BE2C (cell line): ENCODE measurements at regions not wholly inside any gene's neighbourhood (a gene's known extent, or its start where the extent isn't known, plus 50 kb on each side); places are given as distances from the start of the nearest gene placed in this dataset.

Experiments
- DNase-seq: peaks from one replicate; pipeline ENCODE4 v3.0.0-alpha.2; 2020
- H3K27me3 ChIP-seq: fragments of 250-450 bp; sonication (Bioruptor Pico); 2 replicates; pipeline ENCODE4 v1.5.1; 2020; ENCODE audit warnings: mild to moderate bottlenecking
- H3K36me3 ChIP-seq: fragments of 250-450 bp; sonication (Bioruptor Pico); 2 replicates; pipeline ENCODE4 v1.5.1; 2020; ENCODE audit warnings: mild to moderate bottlenecking
- H3K4me1 ChIP-seq: fragments of 250-450 bp; sonication (Bioruptor Pico); 2 replicates; pipeline ENCODE4 v1.5.1; 2020
- H3K4me3 ChIP-seq: 2 replicates; pipeline ENCODE4 v1.5.1; 2011; ENCODE audit warnings: low read depth, low read length
- H3K9me3 ChIP-seq: fragments of 250-450 bp; sonication (Bioruptor Pico); 2 replicates; pipeline ENCODE4 v1.5.1; 2020
- TF ChIP-seq, protein P1 (sequence below): IDR thresholded peaks from 2 replicates; pipeline ENCODE4 v1.5.1; 2012; ENCODE audit warnings: mild to moderate bottlenecking, low read depth, low read length

DNA sequence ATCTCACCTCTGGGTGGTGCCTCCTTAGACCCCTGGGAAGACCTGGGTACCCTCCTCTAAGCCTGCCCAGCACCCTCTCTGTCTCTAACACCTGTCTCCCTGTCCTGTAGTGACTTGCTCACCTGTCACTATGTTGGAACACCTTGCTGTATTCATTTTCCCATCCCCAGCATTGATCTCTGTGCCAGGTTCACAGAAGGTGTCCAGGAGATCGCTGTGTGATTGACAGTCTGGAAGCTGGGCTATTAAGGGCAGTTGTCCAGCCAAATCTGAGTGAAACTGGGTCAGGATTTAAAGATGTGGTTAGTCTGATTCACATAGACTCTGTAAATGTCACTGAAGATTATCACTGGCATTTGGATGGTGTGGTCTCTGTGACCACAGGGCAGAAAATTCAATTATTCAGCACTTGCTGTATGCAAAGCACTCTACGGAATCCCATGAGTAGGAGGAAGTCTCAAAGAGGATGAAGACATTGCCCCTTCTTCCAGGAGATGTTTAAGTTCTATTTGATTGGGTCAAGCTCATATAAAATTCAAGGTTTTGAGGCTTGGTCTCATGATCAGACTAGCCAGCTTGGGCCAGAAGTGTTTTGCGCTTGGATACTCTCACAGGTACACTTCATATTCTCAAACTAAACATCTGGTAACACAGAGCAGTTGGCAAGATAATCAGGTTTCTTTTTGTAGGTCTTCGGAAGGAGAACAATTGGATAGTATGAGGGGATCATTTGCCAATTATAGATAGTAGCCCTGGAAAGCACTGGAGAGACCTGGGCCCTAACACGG is 57.8 kb upstream of the TAGAP start:
- H3K27me3 ChIP-seq: no peaks in the 10 kb centered on the region
- no peak for DNase-seq
- H3K4me1 ChIP-seq: peaks cover 13% of the 10 kb centered on the region; the same call in 1 of the 2 replicates
- no peak overlapping the region for H3K4me3 ChIP-seq
- TF ChIP-seq, protein P1, sequence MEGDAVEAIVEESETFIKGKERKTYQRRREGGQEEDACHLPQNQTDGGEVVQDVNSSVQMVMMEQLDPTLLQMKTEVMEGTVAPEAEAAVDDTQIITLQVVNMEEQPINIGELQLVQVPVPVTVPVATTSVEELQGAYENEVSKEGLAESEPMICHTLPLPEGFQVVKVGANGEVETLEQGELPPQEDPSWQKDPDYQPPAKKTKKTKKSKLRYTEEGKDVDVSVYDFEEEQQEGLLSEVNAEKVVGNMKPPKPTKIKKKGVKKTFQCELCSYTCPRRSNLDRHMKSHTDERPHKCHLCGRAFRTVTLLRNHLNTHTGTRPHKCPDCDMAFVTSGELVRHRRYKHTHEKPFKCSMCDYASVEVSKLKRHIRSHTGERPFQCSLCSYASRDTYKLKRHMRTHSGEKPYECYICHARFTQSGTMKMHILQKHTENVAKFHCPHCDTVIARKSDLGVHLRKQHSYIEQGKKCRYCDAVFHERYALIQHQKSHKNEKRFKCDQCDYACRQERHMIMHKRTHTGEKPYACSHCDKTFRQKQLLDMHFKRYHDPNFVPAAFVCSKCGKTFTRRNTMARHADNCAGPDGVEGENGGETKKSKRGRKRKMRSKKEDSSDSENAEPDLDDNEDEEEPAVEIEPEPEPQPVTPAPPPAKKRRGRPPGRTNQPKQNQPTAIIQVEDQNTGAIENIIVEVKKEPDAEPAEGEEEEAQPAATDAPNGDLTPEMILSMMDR: no peak
- no peaks in the 10 kb centered on the region for H3K36me3 ChIP-seq
- no peaks in the 10 kb centered on the region for H3K9me3 ChIP-seq

DNA sequence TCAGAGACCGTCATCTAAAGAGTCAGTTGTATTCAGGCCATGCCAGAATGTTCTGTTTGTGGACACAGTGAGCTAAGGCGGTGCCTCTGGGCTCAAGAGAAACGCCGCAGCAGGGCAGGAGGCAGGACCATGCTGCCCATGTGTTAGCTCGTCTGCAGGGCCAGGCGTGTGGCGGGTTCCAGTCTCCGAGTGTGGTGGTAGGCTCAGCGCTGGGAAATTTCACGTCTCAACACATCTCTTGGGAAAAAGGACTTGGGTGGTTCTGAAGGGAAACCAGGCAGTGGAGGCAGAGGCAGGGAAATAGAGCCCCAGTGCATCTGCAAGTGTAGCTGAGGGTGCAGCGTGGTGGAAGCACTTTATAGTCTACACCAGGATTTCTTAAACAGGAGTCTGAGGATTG is 56.9 kb upstream of the TAGAP start:
- H3K36me3 ChIP-seq: no peaks in the 10 kb centered on the region
- no peaks in the 10 kb centered on the region for H3K9me3 ChIP-seq
- TF ChIP-seq, protein P1: no peak
- no peaks in the 10 kb centered on the region for H3K27me3 ChIP-seq
- H3K4me3 ChIP-seq: no peak overlapping the region
- DNase-seq: no peak
- peaks cover 5% of the 10 kb centered on the region; the same call in 1 of the 2 replicates for H3K4me1 ChIP-seq

DNA sequence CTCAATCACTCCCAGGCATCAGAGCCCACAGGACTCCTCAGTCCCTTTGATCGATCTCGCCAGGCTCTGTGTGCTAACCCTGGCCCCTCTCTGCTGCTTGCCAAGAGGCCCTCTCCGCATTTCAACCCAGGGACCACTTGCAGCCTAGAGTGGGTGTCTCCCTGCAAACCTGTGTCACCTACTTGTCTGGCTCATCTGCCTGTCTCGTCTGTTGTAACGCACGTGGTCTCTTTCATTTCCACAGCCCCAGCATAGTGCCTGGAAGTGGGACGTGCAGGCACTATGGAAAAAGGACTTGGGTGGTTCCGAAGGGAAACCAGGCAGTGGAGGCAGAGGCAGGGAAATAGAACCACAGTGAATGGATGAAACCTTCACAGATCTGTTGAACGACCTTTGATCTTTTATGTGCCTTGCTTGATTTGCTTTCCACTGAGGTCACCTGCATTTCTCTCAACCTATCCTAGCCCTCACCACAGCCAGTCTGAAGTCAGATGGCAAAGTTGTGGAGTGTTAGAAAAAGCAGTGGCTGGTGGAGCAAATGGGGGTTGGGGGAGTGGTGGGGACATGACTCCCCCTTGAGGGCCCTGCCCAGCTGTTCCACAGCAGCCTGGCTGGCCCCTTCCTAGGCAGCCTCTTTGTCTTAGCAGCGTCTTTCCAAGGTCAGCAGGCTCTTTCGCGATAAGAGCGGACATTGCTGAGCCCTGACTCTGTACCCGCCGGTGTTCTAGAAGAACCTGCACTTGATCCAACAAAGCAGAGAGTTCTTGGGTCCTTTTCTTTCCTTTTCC is 55.8 kb upstream of the TAGAP start:
- no peaks in the 10 kb centered on the region for H3K27me3 ChIP-seq
- DNase-seq: no peak
- TF ChIP-seq, protein P1: no peak
- H3K4me3 ChIP-seq: no peak overlapping the region
- peaks cover 4% of the 10 kb centered on the region; the same call in 1 of the 2 replicates for H3K4me1 ChIP-seq
- H3K36me3 ChIP-seq: no peaks in the 10 kb centered on the region
- H3K9me3 ChIP-seq: no peaks in the 10 kb centered on the region

DNA sequence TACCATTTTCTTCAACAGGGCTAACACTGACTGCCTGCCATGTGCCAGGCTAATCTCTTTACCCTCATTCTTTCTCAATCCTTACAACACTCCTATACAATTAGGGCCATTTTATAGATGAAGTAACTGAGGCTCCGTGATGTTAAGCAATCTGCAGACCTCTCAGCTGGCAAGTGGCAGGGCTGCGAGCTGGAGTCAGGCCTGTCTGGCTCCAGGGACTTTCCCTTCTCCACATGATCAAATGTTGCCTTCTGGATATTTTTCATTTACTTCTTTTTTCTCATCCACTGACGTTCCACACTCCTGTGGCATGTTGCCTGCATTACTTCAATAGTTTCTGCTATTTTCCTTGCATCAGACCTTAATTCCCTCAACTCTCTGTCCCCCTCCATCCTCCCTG is 55.2 kb upstream of the TAGAP start:
- H3K36me3 ChIP-seq: no peaks in the 10 kb centered on the region
- H3K4me3 ChIP-seq: no peak overlapping the region
- TF ChIP-seq, protein P1: no peak
- H3K9me3 ChIP-seq: no peaks in the 10 kb centered on the region
- no peaks in the 10 kb centered on the region for H3K27me3 ChIP-seq
- no peak for DNase-seq
- peaks cover 4% of the 10 kb centered on the region; the same call in 1 of the 2 replicates for H3K4me1 ChIP-seq

DNA sequence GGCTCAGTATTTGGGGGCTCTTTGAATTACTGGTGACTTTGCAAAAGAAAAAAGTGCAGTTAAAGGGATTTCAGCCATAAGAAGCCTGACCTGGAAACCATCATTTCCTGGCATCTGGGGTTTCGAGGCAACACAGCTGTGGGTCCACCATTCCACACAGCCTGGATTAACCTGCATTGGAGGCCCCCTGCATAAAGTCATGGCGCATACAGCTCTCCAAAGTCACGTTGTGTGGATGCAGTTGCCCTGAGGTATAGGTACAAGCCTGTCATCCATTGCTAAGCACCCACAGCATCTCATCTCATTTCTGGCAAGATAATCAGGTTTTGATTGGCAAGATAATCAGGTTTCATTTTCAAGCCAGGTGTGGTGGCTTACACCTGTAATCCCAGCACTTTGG is 54.5 kb upstream of the TAGAP start:
- Histone ChIP-seq H3K4me1 (peaks cover 1% of the 10 kb centered on the region; the same call in 1 of the 2 replicates), H3K36me3 (no peaks in the 10 kb centered on the region), H3K4me3 (no peak overlapping the region), H3K9me3 (no peaks in the 10 kb centered on the region), H3K27me3 (no peaks in the 10 kb centered on the region)
- TF ChIP-seq, protein P1: no peak
- no peak for DNase-seq
